ENCODE measurements at regions not wholly inside any gene's neighbourhood (a gene's known extent, or its start where the extent isn't known, plus 50 kb on each side); places are given as distances from the start of the nearest gene placed in this dataset.
"Not testable (repeated sequence)": the region's sequence is repeated elsewhere in the genome, so short reads cannot be mapped to it uniquely, and the experiment has no call there.

DNA sequence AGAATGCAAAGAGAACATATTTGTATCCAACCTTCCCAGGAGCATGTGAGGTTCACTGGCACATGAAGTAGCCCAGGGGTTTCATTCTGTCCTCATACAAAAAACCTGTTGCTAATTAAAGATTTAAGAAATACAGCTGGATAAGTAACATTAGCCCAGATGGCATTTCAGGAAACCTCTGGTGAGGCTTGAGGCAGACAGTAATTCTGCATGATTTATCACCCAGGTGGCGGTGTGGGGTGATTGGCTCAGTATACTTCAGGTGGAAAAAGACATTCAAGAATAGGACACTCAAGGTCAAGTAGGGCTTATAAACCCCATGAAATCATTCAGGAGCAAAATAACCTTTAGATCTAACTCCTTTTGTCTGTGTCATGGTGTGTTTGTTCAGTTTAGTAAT, 237.4 kb downstream of the RNF144A start:
- no peak for DNase-seq

GRCh38 chr2:7161501-7161900, 244.3 kb downstream of the RNF144A start:
- DNase-seq, result no peak

DNA sequence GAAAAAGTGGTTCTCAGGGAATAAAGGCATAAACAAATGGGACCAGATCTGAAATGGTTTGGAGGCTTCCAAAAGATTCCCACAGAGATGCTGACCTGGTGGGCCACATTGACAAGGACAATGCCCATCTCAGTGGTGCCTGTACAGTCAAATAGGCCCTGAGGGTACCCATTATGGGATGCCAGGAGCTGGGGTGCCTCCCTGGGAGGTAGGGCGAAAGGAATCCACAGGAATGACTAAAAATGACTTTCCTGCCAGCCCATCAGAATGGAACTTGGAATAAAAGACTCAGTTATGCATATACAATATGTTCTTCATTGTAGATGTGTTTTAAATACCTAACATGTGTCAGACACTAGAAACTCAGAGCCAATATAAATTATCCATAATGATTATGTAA, 248.5 kb downstream of the RNF144A start:
- no peak for DNase-seq

- no peak for DNase-seq
Observed at GRCh38 chr2:7167801-7168411, 250.7 kb downstream of the RNF144A start.

DNA sequence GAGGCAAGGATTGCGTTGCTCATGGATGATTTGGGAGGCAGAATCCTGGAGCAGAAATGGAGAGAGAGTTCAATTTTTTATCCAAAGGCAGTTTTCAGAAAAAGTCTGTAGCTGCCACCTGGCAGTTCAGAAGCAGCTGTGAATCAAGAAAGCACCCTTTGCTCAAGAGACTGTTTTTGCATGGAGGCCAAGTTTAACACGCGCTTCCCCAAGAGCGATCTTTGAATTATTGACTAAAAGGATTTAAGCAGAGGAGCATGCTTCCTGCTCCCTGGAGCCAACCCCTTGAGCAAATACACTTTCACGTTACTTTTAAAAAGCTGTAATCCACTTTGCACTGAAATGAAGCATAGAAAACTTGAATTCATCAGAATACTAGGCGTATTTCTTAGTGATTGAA, 252.4 kb downstream of the RNF144A start:
- no peak for DNase-seq

GRCh38 chr2:7178996-7179395, 261.8 kb downstream of the RNF144A start:
- DNase-seq, result not testable (repeated sequence)

DNA sequence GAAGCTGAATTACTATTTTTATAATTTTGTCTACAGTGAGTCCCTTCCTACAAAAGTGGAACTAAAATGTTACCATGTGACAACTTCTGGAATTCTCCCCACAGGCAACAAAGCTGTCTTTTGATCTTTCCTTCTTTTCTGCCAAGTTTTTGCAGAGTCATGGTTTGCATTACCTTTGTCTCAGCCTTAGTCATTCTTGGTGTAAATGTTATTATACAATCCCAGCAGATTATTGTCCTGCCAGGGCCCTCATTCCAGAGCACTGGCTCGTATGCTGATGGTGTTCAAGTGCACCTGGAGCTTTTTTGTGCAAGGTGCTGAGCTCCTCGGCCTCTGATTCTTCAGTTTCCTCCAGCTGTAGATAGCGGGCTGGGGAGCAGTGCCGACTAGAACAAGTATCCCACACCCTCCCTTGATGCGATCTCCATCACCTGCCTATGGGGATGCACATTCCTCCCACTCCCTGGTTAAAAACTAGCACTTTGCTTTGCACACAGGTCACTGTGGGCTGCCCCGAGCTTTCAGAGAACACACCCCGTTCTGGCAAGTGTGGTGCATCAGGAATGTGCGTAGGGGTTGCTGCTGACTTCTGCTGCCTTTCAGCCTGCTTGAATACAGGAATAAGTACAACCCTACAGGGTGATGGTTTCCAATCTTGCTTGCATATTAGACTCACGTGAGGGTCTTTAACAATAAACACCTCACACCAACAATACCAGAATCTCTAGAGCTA, 263.6 kb downstream of the RNF144A start:
- no peak for DNase-seq

GRCh38 chr2:7182525-7182924, 265.3 kb downstream of the RNF144A start:
- DNase-seq, result no peak

GRCh38 chr2:7189106-7189505, 271.9 kb downstream of the RNF144A start:
- DNase-seq, result no peak

DNA sequence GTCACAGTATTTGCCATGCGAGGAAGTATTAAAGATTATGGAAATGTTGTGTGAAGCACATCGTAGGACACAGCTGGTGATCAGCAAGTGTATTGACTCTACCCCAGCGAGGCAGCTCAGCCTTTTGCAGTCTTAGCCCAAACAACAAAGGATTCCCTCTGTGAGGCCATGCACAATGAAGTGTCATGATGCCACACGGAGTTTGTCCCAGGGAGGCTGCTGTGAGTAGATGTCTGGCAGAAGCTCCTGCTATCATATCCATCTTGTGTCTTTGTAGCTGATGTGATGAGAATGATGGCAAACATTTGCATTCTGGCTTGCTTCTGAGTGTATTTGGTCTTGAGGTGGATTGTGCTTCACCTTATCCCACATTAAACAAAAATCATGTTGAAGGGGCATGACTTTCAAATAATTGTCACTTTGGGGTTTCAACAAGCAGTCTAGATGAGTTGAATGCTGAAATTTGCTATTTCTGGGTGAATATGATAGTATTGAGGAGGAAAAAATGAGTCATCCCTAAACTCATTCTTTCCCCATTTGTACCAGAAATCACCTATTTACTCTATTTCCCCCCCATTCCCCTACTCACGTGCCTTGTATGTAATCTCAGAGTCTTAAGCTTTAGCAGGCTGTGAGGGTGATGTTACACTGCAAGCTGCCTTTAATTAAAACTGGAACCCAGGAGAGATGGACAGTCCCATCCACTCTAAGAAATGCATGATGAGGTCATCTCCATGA, 273.5 kb downstream of the RNF144A start:
- no peak for DNase-seq

- no peak for DNase-seq
Observed at GRCh38 chr2:7191932-7192331, 274.7 kb downstream of the RNF144A start.

DNA sequence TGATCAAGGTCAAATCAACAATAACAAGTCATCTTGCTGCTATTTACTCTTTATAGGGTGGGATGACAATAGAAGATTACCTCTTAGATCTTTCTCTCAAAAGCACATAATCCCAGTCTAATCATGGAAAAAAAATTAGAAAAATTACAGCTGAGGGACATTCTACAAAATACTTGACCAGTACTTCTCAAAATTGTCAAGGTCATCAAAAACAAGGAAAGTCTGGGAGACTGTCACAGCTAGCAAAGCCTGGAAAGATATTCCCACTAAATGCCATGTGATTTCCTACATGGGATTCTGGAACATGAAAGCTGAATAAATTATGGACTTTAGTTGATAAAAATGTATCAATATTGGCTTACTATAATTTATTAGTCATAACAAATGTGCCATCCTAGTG, 276.2 kb downstream of the RNF144A start:
- DNase-seq, result no peak

- DNase-seq, result no peak
Observed at GRCh38 chr2:7194950-7195349, 277.7 kb downstream of the RNF144A start.

GRCh38 chr2:7196883-7197282, 279.7 kb downstream of the RNF144A start:
- no peak for DNase-seq

GRCh38 chr2:7201851-7202250, 284.6 kb downstream of the RNF144A start:
- DNase-seq, result no peak

GRCh38 chr2:7203056-7203467, 285.9 kb downstream of the RNF144A start:
- DNase-seq, result no peak

DNA sequence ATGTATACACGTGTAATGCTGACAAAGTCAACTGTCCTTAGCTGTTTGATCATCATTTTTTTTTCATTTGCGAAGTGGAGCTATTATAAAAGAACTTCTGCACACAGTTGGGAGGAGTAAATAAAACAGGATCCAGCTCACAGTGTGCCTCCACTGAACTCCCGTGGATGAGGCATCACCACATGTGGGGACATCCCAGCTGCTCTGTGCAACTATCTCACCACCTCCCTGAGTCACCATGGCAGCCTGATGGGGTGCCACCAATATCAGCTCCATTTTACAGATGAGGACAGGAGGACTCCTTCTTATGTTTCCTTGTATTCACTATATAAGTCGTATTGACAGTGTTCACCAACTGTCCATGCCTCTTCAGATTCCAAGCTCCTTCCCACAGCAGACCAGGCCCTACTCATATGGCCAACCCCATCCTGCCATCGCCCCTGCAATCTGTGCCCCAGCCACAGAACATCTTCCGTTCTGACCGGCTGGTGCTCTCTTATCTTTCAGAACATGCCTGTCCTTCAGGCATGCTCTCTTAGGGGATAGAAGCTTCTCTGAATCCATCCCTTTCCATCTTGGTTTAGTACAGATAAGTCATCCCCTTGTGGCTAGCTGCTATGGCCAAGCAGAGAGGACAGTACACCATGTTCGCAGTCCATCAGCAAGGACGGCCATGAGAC, 288.1 kb downstream of the RNF144A start:
- DNase-seq, result no peak

DNA sequence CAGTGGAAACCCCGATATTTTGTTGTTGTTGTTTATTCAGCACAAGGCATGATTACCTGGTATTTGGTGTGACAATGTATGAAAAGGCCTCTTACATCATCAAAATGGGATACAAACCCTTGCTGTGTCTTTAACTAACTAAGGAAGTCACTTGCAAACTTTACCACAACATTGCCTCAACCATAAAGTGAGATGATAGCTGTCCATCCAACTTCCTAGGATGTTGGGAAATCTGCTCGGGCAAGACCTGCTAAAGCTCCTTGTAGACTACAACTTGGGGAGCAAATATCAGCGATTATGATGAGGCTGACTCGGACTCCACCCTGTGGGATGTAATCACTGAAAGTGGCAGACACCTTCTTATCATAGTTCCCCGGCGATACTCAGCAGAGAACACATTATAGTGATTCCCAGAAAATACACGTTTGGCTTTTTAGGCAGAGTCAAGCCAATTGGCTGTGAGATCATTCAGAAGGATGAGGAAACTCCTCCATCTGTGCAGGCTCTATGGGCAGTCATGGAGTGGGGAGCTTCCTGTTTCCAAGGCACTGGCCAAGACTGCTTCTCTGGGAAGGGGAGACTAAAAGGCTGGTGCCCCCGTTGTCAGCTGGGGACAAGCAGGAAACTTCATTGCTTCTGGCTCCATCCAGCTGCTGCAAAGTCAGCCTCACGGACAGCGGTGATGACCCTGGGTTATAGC, 289.0 kb downstream of the RNF144A start:
- DNase-seq, result no peak

- no peak for DNase-seq
Observed at GRCh38 chr2:7207631-7208030, 290.4 kb downstream of the RNF144A start.

GRCh38 chr2:7209757-7210555, 292.7 kb downstream of the RNF144A start:
- no peak for DNase-seq

DNA sequence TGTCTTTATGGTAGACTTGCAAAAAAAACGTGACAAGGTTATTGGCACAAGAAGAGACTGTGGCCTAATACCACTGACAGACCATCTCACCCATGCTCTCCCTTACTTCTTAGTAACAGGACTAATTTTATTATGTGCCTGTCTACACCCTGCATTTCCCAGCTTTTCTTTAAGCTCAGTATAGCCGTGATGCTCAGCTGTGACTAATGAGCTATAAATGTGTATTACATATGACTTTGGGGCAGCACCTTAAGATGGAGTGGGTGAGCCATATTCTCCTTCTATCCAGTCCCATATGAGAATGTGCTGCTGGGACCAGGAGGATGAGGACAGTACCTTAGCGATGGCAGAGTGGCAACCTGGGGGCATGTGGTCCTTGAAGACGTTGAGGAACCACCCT, 293.5 kb downstream of the RNF144A start:
- DNase-seq, result no peak

- DNase-seq, result no peak
Observed at GRCh38 chr2:7225848-7226247, 308.6 kb downstream of the RNF144A start.
